ENCODE measurements at regions not wholly inside any gene's neighbourhood (a gene's known extent, or its start where the extent isn't known, plus 50 kb on each side); places are given as distances from the start of the nearest gene placed in this dataset.

GRCh38 chr2:33904801-33905200 lies 305.7 kb upstream of the FAM98A start:
- no peaks in the 10 kb centered on the region for H3K79me2 ChIP-seq (ENCODE audit: insufficient read depth, low read length)
- no peak overlapping the region for H3K4me2 ChIP-seq (ENCODE audit: low read length)
- H3K4me3 Mint-ChIP-seq (ENCODE audit: unreplicated experiment), result no peak overlapping the region
- no peaks in the 10 kb centered on the region for H3K9me3 ChIP-seq (ENCODE audit: insufficient read depth, low read depth, low read length)
- H3K36me3 Mint-ChIP-seq (ENCODE audit: low read depth, unreplicated experiment), result no peaks in the 10 kb centered on the region
- H3K9me3 Mint-ChIP-seq (ENCODE audit: unreplicated experiment), result no peaks in the 10 kb centered on the region
- H3K27me3 Mint-ChIP-seq (ENCODE audit: low read depth, unreplicated experiment), result no peaks in the 10 kb centered on the region
- H2AFZ ChIP-seq (ENCODE audit: low read depth, low read length), result no peak overlapping the region
- H3K27me3 ChIP-seq (ENCODE audit: insufficient read depth, low read length), result no peaks in the 10 kb centered on the region
- no peaks in the 10 kb centered on the region for H4K20me1 ChIP-seq (ENCODE audit: insufficient read depth, low read length)
- FAIRE-seq (no peak), DNase-seq (ENCODE audit: low read depth) (no peak)
- H3K4me1 ChIP-seq (ENCODE audit: insufficient read depth, low read length), result no peaks in the 10 kb centered on the region
- H3K4me3 ChIP-seq (ENCODE audit: insufficient read depth, low read depth, low read length), result no peak overlapping the region
- no peak overlapping the region for H3K27ac Mint-ChIP-seq (ENCODE audit: unreplicated experiment)
- TF ChIP-seq CTCF (IDR thresholded peaks at IDR 0.05; ENCODE audit: insufficient read depth, low read depth, low read length) (no peak), EZH2 (IDR thresholded peaks at IDR 0.05; ENCODE audit: insufficient read depth, low read length) (no peak)
- H3K27ac ChIP-seq (ENCODE audit: low read depth, low read length), result no peak overlapping the region
- H3K36me3 ChIP-seq (ENCODE audit: insufficient read depth, low read length), result no peaks in the 10 kb centered on the region
- no peaks in the 10 kb centered on the region for H3K4me1 Mint-ChIP-seq (ENCODE audit: low read depth, unreplicated experiment)
- no peak overlapping the region for H3K9ac ChIP-seq (ENCODE audit: low read length)

GRCh38 chr2:33903701-33904100 lies 304.6 kb upstream of the FAM98A start:
- H3K36me3 ChIP-seq (ENCODE audit: insufficient read depth, low read length), result no peaks in the 10 kb centered on the region
- FAIRE-seq, result no peak
- no peaks in the 10 kb centered on the region for H3K27me3 ChIP-seq (ENCODE audit: insufficient read depth, low read length)
- H3K4me2 ChIP-seq (ENCODE audit: low read length), result no peak overlapping the region
- DNase-seq (ENCODE audit: low read depth), result no peak
- H4K20me1 ChIP-seq (ENCODE audit: insufficient read depth, low read length), result no peaks in the 10 kb centered on the region
- H3K4me3 Mint-ChIP-seq (ENCODE audit: unreplicated experiment), result no peak overlapping the region
- H3K27ac ChIP-seq (ENCODE audit: low read depth, low read length), result no peak overlapping the region
- no peak for TF ChIP-seq EZH2 (IDR thresholded peaks at IDR 0.05; ENCODE audit: insufficient read depth, low read length)
- no peaks in the 10 kb centered on the region for H3K36me3 Mint-ChIP-seq (ENCODE audit: low read depth, unreplicated experiment)
- no peaks in the 10 kb centered on the region for H3K79me2 ChIP-seq (ENCODE audit: insufficient read depth, low read length)
- H3K4me1 Mint-ChIP-seq (ENCODE audit: low read depth, unreplicated experiment), result no peaks in the 10 kb centered on the region
- no peak overlapping the region for H2AFZ ChIP-seq (ENCODE audit: low read depth, low read length)
- H3K4me1 ChIP-seq (ENCODE audit: insufficient read depth, low read length), result no peaks in the 10 kb centered on the region
- no peak overlapping the region for H3K27ac Mint-ChIP-seq (ENCODE audit: unreplicated experiment)
- H3K9me3 ChIP-seq (ENCODE audit: insufficient read depth, low read depth, low read length), result no peaks in the 10 kb centered on the region
- no peak overlapping the region for H3K4me3 ChIP-seq (ENCODE audit: insufficient read depth, low read depth, low read length)
- no peak overlapping the region for H3K9ac ChIP-seq (ENCODE audit: low read length)
- H3K9me3 Mint-ChIP-seq (ENCODE audit: unreplicated experiment), result no peaks in the 10 kb centered on the region
- H3K27me3 Mint-ChIP-seq (ENCODE audit: low read depth, unreplicated experiment), result no peaks in the 10 kb centered on the region

GRCh38 chr2:33903215-33903614 lies 304.1 kb upstream of the FAM98A start:
- no peak overlapping the region for H3K9ac ChIP-seq (ENCODE audit: low read length)
- no peak overlapping the region for H2AFZ ChIP-seq (ENCODE audit: low read depth, low read length)
- H3K27me3 ChIP-seq (ENCODE audit: insufficient read depth, low read length), result no peaks in the 10 kb centered on the region
- H3K4me2 ChIP-seq (ENCODE audit: low read length), result no peak overlapping the region
- H4K20me1 ChIP-seq (ENCODE audit: insufficient read depth, low read length), result no peaks in the 10 kb centered on the region
- no peak for FAIRE-seq
- no peaks in the 10 kb centered on the region for H3K4me1 ChIP-seq (ENCODE audit: insufficient read depth, low read length)
- no peak overlapping the region for H3K27ac ChIP-seq (ENCODE audit: low read depth, low read length)
- H3K36me3 ChIP-seq (ENCODE audit: insufficient read depth, low read length), result no peaks in the 10 kb centered on the region
- no peaks in the 10 kb centered on the region for H3K79me2 ChIP-seq (ENCODE audit: insufficient read depth, low read length)
- Mint-ChIP-seq H3K4me3 (ENCODE audit: unreplicated experiment) (no peak overlapping the region), H3K4me1 (ENCODE audit: low read depth, unreplicated experiment) (no peaks in the 10 kb centered on the region), H3K27ac (ENCODE audit: unreplicated experiment) (no peak overlapping the region), H3K27me3 (ENCODE audit: low read depth, unreplicated experiment) (no peaks in the 10 kb centered on the region), H3K9me3 (ENCODE audit: unreplicated experiment) (no peaks in the 10 kb centered on the region), H3K36me3 (ENCODE audit: low read depth, unreplicated experiment) (no peaks in the 10 kb centered on the region)
- TF ChIP-seq CTCF (IDR thresholded peaks at IDR 0.05; ENCODE audit: insufficient read depth, low read depth, low read length) (no peak), EZH2 (IDR thresholded peaks at IDR 0.05; ENCODE audit: insufficient read depth, low read length) (no peak)
- no peak overlapping the region for H3K4me3 ChIP-seq (ENCODE audit: insufficient read depth, low read depth, low read length)
- DNase-seq (ENCODE audit: low read depth), result no peak
- H3K9me3 ChIP-seq (ENCODE audit: insufficient read depth, low read depth, low read length), result no peaks in the 10 kb centered on the region
